ACC112 (cell line): ENCODE measurements at regions not wholly inside any gene's neighbourhood (a gene's known extent, or its start where the extent isn't known, plus 50 kb on each side); places are given as distances from the start of the nearest gene placed in this dataset.

Source experiments
- H2AFZ ChIP-seq: fragments of 200-600 bp; sonication (generic); one replicate; pipeline ENCODE4 v1.6.0; 2017; ENCODE audit warnings: antibody characterized with exemption, low read length; ENCODE audit not compliant: unreplicated experiment
- H3K27ac ChIP-seq: fragments of 200-600 bp; sonication (generic); 2 replicates; pipeline ENCODE4 v1.5.1; 2014; ENCODE audit warnings: low read depth, mild to moderate bottlenecking, antibody characterized with exemption, low read length, moderate library complexity
- H3K27me3 ChIP-seq: fragments of 200-600 bp; sonication (generic); 2 replicates; pipeline ENCODE4 v1.6.1; 2014; ENCODE audit warnings: mild to moderate bottlenecking, antibody characterized with exemption, low read length, moderate library complexity, mixed read lengths; ENCODE audit not compliant: insufficient read depth
- H3K36me3 ChIP-seq: fragments of 200-600 bp; sonication (generic); 2 replicates; pipeline ENCODE4 v1.6.1; 2016; ENCODE audit warnings: mild to moderate bottlenecking, antibody characterized with exemption, low read length, moderate library complexity, mixed read lengths; ENCODE audit not compliant: insufficient read depth
- H3K4me1 ChIP-seq: fragments of 200-600 bp; sonication (generic); one replicate; pipeline ENCODE4 v1.6.1; 2016; ENCODE audit warnings: low read length, mixed read lengths; ENCODE audit not compliant: insufficient read depth, unreplicated experiment, control insufficient read depth
- H3K4me3 ChIP-seq: fragments of 200-600 bp; sonication (generic); 2 replicates; pipeline ENCODE4 v1.5.1; 2014; ENCODE audit warnings: mild to moderate bottlenecking, low read depth, low read length
- H3K79me2 ChIP-seq: fragments of 200-600 bp; sonication (generic); one replicate; pipeline ENCODE4 v1.6.0; 2016; ENCODE audit warnings: low read length; ENCODE audit not compliant: control insufficient read depth, unreplicated experiment, insufficient read depth

DNA sequence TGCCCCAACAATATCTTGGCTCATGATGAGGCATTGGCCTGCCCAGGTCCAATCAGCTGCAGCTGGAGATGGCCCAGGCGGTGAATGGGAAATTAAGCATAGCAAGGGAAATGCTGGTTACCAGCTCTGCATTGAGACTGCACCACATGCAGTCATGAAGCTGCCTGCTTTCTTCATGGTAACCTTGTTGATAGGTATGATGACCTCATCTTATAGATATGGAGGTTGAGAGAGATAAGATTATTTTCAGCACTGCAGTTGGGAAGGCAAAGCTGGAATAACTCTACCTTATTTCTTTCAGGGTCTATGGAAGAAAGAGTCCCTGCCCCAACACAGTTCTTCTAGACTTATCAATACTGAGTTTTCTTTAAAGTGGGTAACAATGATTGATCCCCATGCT is 180.1 kb downstream of the ICE1 start:
- Histone ChIP-seq H2AFZ (no peak overlapping the region), H3K36me3 (no peaks in the 10 kb centered on the region), H3K27me3 (no peaks in the 10 kb centered on the region), H3K27ac (no peak overlapping the region), H3K79me2 (no peaks in the 10 kb centered on the region), H3K4me3 (no peak overlapping the region), H3K4me1 (no peaks in the 10 kb centered on the region)

DNA sequence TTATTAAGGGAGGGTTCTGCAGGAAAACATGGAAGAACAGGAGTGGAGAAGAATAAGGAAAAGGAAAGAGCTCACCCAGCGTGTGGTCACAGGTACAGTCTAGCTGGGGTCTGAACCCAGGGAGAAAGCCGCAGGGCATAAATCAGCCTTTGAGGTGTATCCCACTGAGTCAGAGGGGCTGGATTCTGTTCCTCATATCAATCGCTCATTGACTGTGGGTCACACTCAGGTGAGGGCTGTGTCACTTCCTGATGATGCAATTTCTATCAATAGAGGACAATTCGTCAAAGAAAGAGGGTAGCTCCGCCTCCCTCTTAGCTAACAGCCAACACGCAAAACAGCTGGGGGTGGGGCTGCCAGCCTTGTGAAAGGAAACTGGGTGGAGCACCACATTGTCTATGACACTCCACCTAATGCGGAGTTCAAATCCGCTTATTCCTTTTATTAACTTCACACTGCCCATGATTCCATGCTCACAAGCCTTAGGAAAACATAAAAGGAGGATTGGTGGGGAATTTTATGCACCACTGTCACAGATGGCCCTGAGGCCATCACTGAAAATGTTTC is 176.2 kb downstream of the ICE1 start:
- no peak overlapping the region for H2AFZ ChIP-seq
- H3K27ac ChIP-seq = no peak overlapping the region
- no peaks in the 10 kb centered on the region for H3K79me2 ChIP-seq
- H3K27me3 ChIP-seq = no peaks in the 10 kb centered on the region
- no peaks in the 10 kb centered on the region for H3K36me3 ChIP-seq
- no peak overlapping the region for H3K4me3 ChIP-seq
- no peaks in the 10 kb centered on the region for H3K4me1 ChIP-seq

DNA sequence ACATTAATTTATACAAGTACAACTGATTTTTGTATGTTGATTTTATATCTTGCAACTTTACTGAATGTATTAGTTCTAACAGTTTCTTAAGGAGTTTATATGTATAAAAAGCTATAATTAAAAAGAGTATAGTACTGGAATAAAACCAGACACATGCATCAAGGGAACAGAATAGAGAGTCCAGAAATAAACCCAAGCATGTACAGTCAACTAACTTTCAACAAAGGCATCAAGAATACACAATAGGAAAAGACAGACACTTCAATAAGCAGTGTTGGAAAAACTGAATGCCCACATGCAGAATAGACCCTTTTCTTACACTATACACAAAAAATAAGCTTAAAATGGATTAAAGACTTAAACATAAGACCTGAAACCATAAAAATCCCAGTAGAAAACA is 170.9 kb downstream of the ICE1 start:
- no peaks in the 10 kb centered on the region for H3K4me1 ChIP-seq
- no peaks in the 10 kb centered on the region for H3K79me2 ChIP-seq
- H2AFZ ChIP-seq = no peak overlapping the region
- H3K4me3 ChIP-seq = no peak overlapping the region
- no peak overlapping the region for H3K27ac ChIP-seq
- H3K36me3 ChIP-seq = no peaks in the 10 kb centered on the region
- H3K27me3 ChIP-seq = no peaks in the 10 kb centered on the region

DNA sequence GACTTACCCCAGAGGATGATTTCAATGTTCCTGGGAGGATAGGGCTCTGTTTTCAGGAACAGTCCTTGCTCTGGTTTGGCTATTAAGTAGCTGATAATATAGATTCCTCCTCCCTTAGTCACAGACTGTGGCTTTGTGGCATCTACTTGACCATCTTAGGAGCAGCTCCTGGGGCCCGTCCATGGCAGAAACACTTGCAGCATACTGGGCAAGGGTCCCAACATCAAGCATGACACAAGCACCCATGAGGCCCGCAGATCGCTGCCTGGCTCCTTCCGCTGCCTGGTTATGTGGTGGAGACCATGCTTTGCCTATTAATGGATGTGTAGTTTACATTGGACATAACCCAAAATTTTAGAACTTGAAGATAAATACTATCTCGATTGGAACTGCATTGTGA is 170.1 kb downstream of the ICE1 start:
- no peaks in the 10 kb centered on the region for H3K79me2 ChIP-seq
- no peaks in the 10 kb centered on the region for H3K4me1 ChIP-seq
- H3K27ac ChIP-seq = no peak overlapping the region
- H2AFZ ChIP-seq = no peak overlapping the region
- no peaks in the 10 kb centered on the region for H3K27me3 ChIP-seq
- H3K4me3 ChIP-seq = no peak overlapping the region
- H3K36me3 ChIP-seq = no peaks in the 10 kb centered on the region

DNA sequence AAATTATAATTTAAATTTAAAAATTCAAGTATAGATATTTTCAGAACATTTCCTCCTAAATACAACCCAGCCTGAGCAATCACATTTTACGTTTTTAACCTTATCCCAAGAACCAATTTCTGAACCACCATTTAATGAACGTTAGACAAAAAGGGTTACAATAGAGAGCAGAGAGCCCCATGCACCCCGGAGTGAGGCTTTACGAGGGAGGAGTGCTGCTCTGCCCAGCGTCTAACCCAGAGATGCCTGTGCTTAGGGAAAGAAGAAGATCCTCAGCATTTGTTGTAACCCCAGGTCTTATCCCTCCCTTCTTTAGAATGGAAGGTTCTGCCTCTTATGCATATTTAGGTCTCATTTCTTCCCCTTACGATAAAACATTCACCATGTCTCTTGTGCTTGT is 169.1 kb downstream of the ICE1 start:
- no peak overlapping the region for H3K27ac ChIP-seq
- H2AFZ ChIP-seq = no peak overlapping the region
- H3K27me3 ChIP-seq = no peaks in the 10 kb centered on the region
- no peaks in the 10 kb centered on the region for H3K79me2 ChIP-seq
- no peaks in the 10 kb centered on the region for H3K36me3 ChIP-seq
- H3K4me3 ChIP-seq = no peak overlapping the region
- H3K4me1 ChIP-seq = no peaks in the 10 kb centered on the region

DNA sequence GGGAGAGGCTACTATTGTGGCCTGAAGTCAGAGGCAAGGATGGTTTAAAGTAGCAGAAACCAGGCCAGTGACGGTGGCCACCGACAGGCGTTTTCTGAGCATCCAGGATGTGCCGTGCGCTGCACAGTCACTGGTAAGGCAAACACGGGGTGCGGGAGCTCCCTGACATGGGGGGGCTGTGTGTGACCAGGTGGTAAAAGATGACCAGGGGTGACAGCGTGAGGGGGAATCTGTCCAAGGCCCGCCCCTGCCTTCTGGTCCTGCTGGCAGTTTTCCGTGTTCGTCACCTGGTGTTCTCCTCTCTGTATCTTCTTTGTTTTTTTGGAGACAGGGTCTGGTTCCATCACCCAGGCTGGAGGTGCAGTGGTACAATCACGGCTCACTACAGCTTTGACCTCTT is 167.4 kb downstream of the ICE1 start:
- Histone ChIP-seq H3K36me3 (no peaks in the 10 kb centered on the region), H3K27ac (no peak overlapping the region)

DNA sequence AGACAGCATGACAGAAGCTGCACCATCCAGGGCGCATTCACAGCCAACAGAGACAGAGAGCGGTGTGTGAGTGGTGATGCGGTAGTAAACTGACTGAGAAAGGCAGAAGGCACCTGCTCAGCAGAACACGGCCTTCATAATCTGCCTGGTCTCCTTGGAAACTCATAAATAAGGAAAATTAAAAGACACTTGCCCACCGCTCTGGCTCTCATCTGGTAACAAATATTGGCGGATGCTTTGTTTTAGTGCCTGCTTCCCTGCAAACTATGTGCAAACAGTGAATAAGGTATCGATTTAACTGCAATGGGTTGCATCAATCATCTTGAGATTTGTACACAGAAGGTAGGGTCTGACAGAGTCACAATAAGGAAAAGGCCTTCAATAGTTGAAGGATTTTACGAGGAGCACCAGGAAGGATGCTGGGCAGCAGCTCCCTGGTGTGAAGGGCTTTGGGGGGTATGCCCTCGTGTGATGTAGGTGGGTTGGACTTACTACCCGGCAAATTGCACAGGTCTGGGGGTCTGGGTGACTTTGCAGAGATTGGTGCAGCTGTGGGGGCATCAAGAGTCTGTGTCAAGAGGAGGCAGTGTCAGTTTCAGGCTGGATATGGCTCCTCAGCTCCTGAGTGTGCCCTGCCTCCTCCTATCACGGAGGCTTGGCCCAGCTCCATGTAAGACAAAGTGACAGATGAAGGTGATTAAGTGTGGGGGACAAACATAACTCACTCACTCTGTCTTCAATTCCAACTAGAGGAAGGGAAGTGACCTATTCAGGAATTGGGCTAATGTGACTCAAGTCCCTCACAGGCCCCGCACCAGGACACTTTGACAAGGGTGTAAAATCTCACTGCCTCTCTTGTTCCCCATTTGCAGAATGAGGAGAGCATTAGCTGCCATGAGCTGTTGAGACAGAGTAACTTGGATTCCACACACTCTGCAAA is 166.7 kb downstream of the ICE1 start:
- H3K79me2 ChIP-seq = no peaks in the 10 kb centered on the region
- H2AFZ ChIP-seq = no peak overlapping the region
- H3K27ac ChIP-seq = no peak overlapping the region
- no peaks in the 10 kb centered on the region for H3K4me1 ChIP-seq
- H3K36me3 ChIP-seq = no peaks in the 10 kb centered on the region
- H3K4me3 ChIP-seq = no peak overlapping the region
- no peaks in the 10 kb centered on the region for H3K27me3 ChIP-seq

More for the DNA sequence above, 167.4 kb downstream of the ICE1 start:
- Histone ChIP-seq H3K79me2 (no peaks in the 10 kb centered on the region), H3K4me1 (no peaks in the 10 kb centered on the region), H2AFZ (no peak overlapping the region), H3K27me3 (no peaks in the 10 kb centered on the region), H3K4me3 (no peak overlapping the region)

DNA sequence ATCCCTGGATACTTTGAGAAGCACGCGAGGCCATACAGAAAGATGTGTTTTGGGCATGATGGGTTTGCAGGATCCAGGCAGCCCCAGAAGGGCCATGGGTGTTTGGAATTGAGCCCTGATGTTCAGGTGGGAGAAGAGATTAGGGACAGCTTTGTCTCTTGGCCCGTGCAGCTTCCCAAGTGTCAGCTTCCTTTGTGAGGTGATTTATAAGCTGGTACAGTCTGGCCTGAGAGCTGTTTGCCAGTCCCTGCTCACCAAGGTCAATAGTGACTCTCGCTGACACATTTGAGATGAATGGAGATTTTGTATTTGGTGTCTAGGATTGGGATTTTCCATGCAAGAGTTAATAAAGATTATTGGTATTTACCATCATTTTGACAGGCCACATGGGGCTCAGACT is 165.9 kb downstream of the ICE1 start:
- H3K27me3 ChIP-seq = no peaks in the 10 kb centered on the region
- H3K36me3 ChIP-seq = no peaks in the 10 kb centered on the region
- H2AFZ ChIP-seq = no peak overlapping the region
- H3K4me1 ChIP-seq = no peaks in the 10 kb centered on the region
- no peak overlapping the region for H3K27ac ChIP-seq
- no peak overlapping the region for H3K4me3 ChIP-seq
- H3K79me2 ChIP-seq = no peaks in the 10 kb centered on the region

DNA sequence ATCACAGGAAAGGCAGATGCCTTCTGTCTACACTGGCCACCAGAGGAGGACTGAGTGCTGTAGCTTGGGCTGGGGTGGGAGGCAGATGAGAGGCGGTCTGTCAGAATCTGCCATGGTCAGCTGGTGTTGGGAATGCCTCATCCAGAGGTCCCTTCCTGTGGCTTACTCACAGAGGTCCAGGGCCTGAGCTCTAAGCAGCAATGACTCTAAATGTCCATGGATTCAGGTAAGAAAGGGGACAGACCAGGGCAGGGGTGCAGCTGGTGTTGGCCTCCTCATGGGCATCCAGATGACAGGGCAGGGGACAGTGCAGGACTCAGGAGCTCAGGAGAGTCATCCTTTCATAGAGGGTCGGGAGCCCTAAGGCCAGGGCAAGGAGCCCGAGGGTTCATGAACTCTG is 165.0 kb downstream of the ICE1 start:
- Histone ChIP-seq H3K27me3 (no peaks in the 10 kb centered on the region), H2AFZ (no peak overlapping the region), H3K36me3 (no peaks in the 10 kb centered on the region), H3K27ac (no peak overlapping the region), H3K4me1 (no peaks in the 10 kb centered on the region), H3K79me2 (no peaks in the 10 kb centered on the region), H3K4me3 (no peak overlapping the region)

DNA sequence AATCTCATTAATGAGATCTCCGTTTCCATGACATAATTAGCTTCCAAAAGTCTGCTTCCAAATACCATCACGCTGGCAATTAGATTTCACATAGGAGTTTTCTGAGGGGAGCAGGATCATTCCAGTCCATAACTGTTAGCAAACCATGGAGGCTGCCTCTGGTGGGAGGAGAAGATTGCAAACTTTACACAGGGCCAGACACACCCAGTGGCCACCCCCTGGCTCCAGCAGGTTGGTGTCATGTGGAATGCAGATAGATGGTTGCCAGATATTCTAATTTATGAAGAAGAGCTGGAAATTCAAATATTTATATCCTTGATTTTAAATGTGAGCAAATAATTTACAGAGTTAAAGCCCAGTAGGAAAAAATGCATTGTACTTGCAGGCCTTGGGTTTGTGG is 164.2 kb downstream of the ICE1 start:
- no peaks in the 10 kb centered on the region for H3K4me1 ChIP-seq
- no peaks in the 10 kb centered on the region for H3K79me2 ChIP-seq
- H3K4me3 ChIP-seq = no peak overlapping the region
- no peaks in the 10 kb centered on the region for H3K27me3 ChIP-seq
- no peak overlapping the region for H2AFZ ChIP-seq
- no peaks in the 10 kb centered on the region for H3K36me3 ChIP-seq
- H3K27ac ChIP-seq = no peak overlapping the region

DNA sequence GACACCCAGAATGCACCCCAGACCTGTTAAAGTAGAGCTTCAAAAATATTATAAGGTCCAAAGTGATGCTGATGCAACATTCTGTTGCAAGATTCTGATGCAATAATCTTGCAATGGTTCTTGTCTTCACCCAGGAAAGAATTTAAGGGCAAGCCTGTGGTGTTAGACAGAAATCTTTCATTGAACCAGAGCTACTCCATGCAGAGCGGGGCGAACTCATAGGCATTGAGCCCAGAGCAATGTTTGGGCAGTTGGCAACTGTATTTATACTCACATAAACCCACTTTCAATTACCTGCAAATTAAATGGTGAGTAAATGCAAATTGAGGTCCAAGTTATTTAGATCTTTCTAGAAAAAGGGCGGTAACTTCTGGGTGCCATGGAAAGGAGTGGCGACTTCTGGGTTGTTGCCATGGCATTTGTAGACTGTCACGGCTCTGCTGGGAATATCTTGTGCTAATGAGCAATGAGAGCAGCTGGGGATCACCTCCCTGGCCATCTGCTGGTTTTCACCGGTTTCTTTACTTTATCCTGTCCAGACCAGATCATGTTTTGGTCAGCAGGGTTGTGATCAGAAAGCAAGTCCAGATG is 163.4 kb downstream of the ICE1 start:
- Histone ChIP-seq H2AFZ (no peak overlapping the region), H3K79me2 (no peaks in the 10 kb centered on the region), H3K36me3 (no peaks in the 10 kb centered on the region), H3K27ac (no peak overlapping the region), H3K27me3 (no peaks in the 10 kb centered on the region), H3K4me3 (no peak overlapping the region), H3K4me1 (no peaks in the 10 kb centered on the region)
